ENCODE measurements at regions not wholly inside any gene's neighbourhood (a gene's known extent, or its start where the extent isn't known, plus 50 kb on each side); places are given as distances from the start of the nearest gene placed in this dataset.

- no peak for TF ChIP-seq POLR2AphosphoS5 (IDR thresholded peaks at IDR 0.05; ENCODE audit: low read depth, low read length)
- no peak for TF ChIP-seq REST (IDR thresholded peaks at IDR 0.05; ENCODE audit: insufficient read depth in 1 of 2, low read depth in 2 of 2, low read length in 2 of 2)
- TF ChIP-seq SIN3A (IDR thresholded peaks at IDR 0.05; ENCODE audit: borderline replicate concordance, insufficient read depth, low read length), result no peak
- no peak for TF ChIP-seq TAF1 (IDR thresholded peaks at IDR 0.05; ENCODE audit: borderline replicate concordance, insufficient read depth, low read length)
Observed at GRCh38 chr2:75381032-75381431, 179.7 kb downstream of the EVA1A start.

Measured in PFSK-1 (cell line).